Gastrocnemius medialis (tissue), 4 donors: ENCODE measurements at regions not wholly inside any gene's neighbourhood (a gene's known extent, or its start where the extent isn't known, plus 50 kb on each side); places are given as distances from the start of the nearest gene placed in this dataset.

ENCODE experiments used
- ATAC-seq, 2 donors: fragments of 150-250 bp; one replicate each; pipeline ENCODE4 v1.9.1; 2016
- DNase-seq, 2 donors: peaks; one replicate each; pipeline ENCODE4 v3.0.0-alpha.2; 2019
- H3K27ac ChIP-seq, 4 donors: fragments of 200-600 bp; sonication (generic); 1 replicate in 1 of 4; 2 replicates in 3 of 4; pipeline ENCODE4 v1.5.1; 2016 to 2018; ENCODE audit warnings: mild to moderate bottlenecking in 2 of 4, moderate library complexity in 1 of 4
- H3K27me3 ChIP-seq, 3 donors: fragments of 200-600 bp; sonication (generic) in 2 of 3; 1 replicate in 1 of 3; 2 replicates in 2 of 3; pipeline versions ENCODE4 v1.5.1 to v1.6.0; 2016 to 2019; ENCODE audit warnings: mild to moderate bottlenecking in 1 of 3, moderate library complexity in 1 of 3
- H3K36me3 ChIP-seq, 2 donors: fragments of 200-600 bp; sonication (generic) in 1 of 2; one replicate each; pipeline ENCODE4 v1.5.1; 2017 to 2018
- H3K4me1 ChIP-seq, 2 donors: fragments of 200-600 bp; sonication (generic) in 1 of 2; one replicate each; pipeline ENCODE4 v1.5.1; 2016 to 2017; ENCODE audit warnings: mild to moderate bottlenecking in 2 of 2
- H3K4me3 ChIP-seq, 4 donors: fragments of 200-600 bp; sonication (generic) in 3 of 4; 1 replicate in 1 of 4; 2 replicates in 3 of 4; pipeline ENCODE4 v1.5.1; 2016 to 2019; ENCODE audit warnings: mild to moderate bottlenecking in 2 of 4
- H3K9me3 ChIP-seq, 3 donors: fragments of 200-600 bp; sonication (generic) in 2 of 3; 1 replicate in 1 of 3; 2 replicates in 2 of 3; pipeline ENCODE4 v1.5.1; 2016 to 2019
- CTCF ChIP-seq, 5 experiments: fragments of 450-650 bp in 3 of 5; fragments of 200-600 bp in 2 of 5; sonication (generic) in 2 of 5; IDR thresholded peaks in 4 of 5; conservative IDR thresholded peaks in 1 of 5; 1 replicate in 4 of 5; 2 replicates in 1 of 5; pipeline ENCODE4 v1.5.1; 2016 to 2019; ENCODE audit warnings: antibody characterized with exemption in 5 of 5, mild to moderate bottlenecking in 3 of 5, moderate library complexity in 3 of 5
- POLR2A ChIP-seq, 2 donors: fragments of 450-650 bp; IDR thresholded peaks; one replicate each; pipeline ENCODE4 v1.6.1; 2017; ENCODE audit warnings: antibody characterized with exemption in 2 of 2, mild to moderate bottlenecking in 2 of 2, moderate library complexity in 2 of 2
- in situ Hi-C, 4 donors: fragments of 200-750 bp; cut with MboI; loops; one replicate each; pipeline versions ENCODE4 v1.15.0 to v1.8.0; 2017; ENCODE audit warnings: low sequenced_read_pairs in 4 of 4
- intact Hi-C: fragments of 100-400 bp; cut with DNase I; formaldehyde crosslinking; loops from one replicate; pipeline ENCODE4 v1.15.1; 2023; ENCODE audit warnings: low total_unique reads

- Histone ChIP-seq H3K27ac (no peak overlapping the region), H3K4me3 (no peak overlapping the region), H3K36me3 (no peaks in the 10 kb centered on the region), H3K4me1 (no peaks in the 10 kb centered on the region), H3K9me3 (no peaks in the 10 kb centered on the region), H3K27me3 (no peaks in the 10 kb centered on the region)
- no peak for ATAC-seq
- DNase-seq = no peak
- intact Hi-C loops = no loop called here
- in situ Hi-C loops = loop anchor here in 1 of 4 donors (25.0 kb wide), 1 partner anchor 927 kb away; no protein-coding TSS in a partner anchor
- TF ChIP-seq POLR2A (IDR thresholded peaks at IDR 0.05) = no peak
- TF ChIP-seq CTCF (IDR thresholded peaks at IDR 0.05 in 4 of 5, conservative IDR thresholded peaks at IDR 0.05 in 1 of 5) = no peak
Observed at GRCh38 chr2:138838851-138839620, 58.8 kb upstream of the NXPH2 start.

GRCh38 chr2:138831691-138832090, 51.5 kb upstream of the NXPH2 start:
- in situ Hi-C loops = loop anchor here in 1 of 4 donors (25.0 kb wide), 1 partner anchor 919 kb away; no protein-coding TSS in a partner anchor
- intact Hi-C loops = no loop called here

GRCh38 chr2:138831154-138831553, 51.0 kb upstream of the NXPH2 start:
- intact Hi-C loops (no loop called here), in situ Hi-C loops (loop anchor here in 1 of 4 donors (25.0 kb wide), 1 partner anchor 919 kb away; no protein-coding TSS in a partner anchor)
- no peaks in the 10 kb centered on the region for H3K4me1 ChIP-seq
- H3K4me3 ChIP-seq = no peak overlapping the region
- no peaks in the 10 kb centered on the region for H3K27me3 ChIP-seq
- no peak for TF ChIP-seq CTCF (IDR thresholded peaks at IDR 0.05 in 4 of 5, conservative IDR thresholded peaks at IDR 0.05 in 1 of 5)
- TF ChIP-seq POLR2A (IDR thresholded peaks at IDR 0.05) = no peak
- ATAC-seq = no peak
- H3K9me3 ChIP-seq = no peaks in the 10 kb centered on the region
- DNase-seq = no peak
- H3K36me3 ChIP-seq = no peaks in the 10 kb centered on the region
- no peak overlapping the region for H3K27ac ChIP-seq

More at GRCh38 chr2:138831691-138832090, 51.5 kb upstream of the NXPH2 start:
- TF ChIP-seq CTCF (IDR thresholded peaks at IDR 0.05 in 4 of 5, conservative IDR thresholded peaks at IDR 0.05 in 1 of 5) = no peak
- no peak for TF ChIP-seq POLR2A (IDR thresholded peaks at IDR 0.05)
- DNase-seq (no peak), ATAC-seq (no peak)
- no peaks in the 10 kb centered on the region for H3K4me1 ChIP-seq
- no peak overlapping the region for H3K4me3 ChIP-seq
- no peaks in the 10 kb centered on the region for H3K36me3 ChIP-seq
- no peaks in the 10 kb centered on the region for H3K9me3 ChIP-seq
- no peak overlapping the region for H3K27ac ChIP-seq
- H3K27me3 ChIP-seq = no peaks in the 10 kb centered on the region

GRCh38 chr2:138830547-138830946, 50.4 kb upstream of the NXPH2 start:
- H3K4me3 ChIP-seq = no peak overlapping the region
- no peak for ATAC-seq
- H3K27ac ChIP-seq = no peak overlapping the region
- intact Hi-C loops (no loop called here), in situ Hi-C loops (loop anchor here in 1 of 4 donors (25.0 kb wide), 1 partner anchor 918 kb away; no protein-coding TSS in a partner anchor)
- TF ChIP-seq CTCF (IDR thresholded peaks at IDR 0.05 in 4 of 5, conservative IDR thresholded peaks at IDR 0.05 in 1 of 5) (no peak), POLR2A (IDR thresholded peaks at IDR 0.05) (no peak)
- no peaks in the 10 kb centered on the region for H3K4me1 ChIP-seq
- DNase-seq = no peak
- H3K27me3 ChIP-seq = no peaks in the 10 kb centered on the region
- H3K36me3 ChIP-seq = no peaks in the 10 kb centered on the region
- no peaks in the 10 kb centered on the region for H3K9me3 ChIP-seq
